IPS-18a (cell line): ENCODE measurements at regions not wholly inside any gene's neighbourhood (a gene's known extent, or its start where the extent isn't known, plus 50 kb on each side); places are given as distances from the start of the nearest gene placed in this dataset.
"Not testable (repeated sequence)": the region's sequence is repeated elsewhere in the genome, so short reads cannot be mapped to it uniquely, and the experiment has no call there.

Experiments
- H3K27ac ChIP-seq: one replicate; pipeline ENCODE4 v1.5.1; 2013; ENCODE audit warnings: low read length
- H3K27me3 ChIP-seq: one replicate; pipeline ENCODE4 v1.6.1; 2013; ENCODE audit warnings: mild to moderate bottlenecking, low read length; ENCODE audit not compliant: control insufficient read depth, insufficient read depth
- H3K36me3 ChIP-seq: one replicate; pipeline ENCODE4 v1.6.1; 2013; ENCODE audit warnings: low read depth, low read length; ENCODE audit not compliant: control insufficient read depth
- H3K4me1 ChIP-seq: one replicate; pipeline ENCODE4 v1.6.1; 2013; ENCODE audit warnings: low read depth, low read length; ENCODE audit not compliant: control insufficient read depth
- H3K4me3 ChIP-seq: one replicate; pipeline ENCODE4 v1.5.1; 2013; ENCODE audit warnings: low read length
- H3K9ac ChIP-seq: one replicate; pipeline ENCODE4 v1.6.1; 2013; ENCODE audit warnings: mild to moderate bottlenecking, low read length, moderate library complexity
- H3K9me3 ChIP-seq: one replicate; pipeline ENCODE4 v1.6.1; 2013; ENCODE audit warnings: low read depth, low read length; ENCODE audit not compliant: control insufficient read depth

GRCh38 chr2:13255485-13255884 is 538.7 kb downstream of the TRIB2 start:
- no peaks in the 10 kb centered on the region for H3K36me3 ChIP-seq
- no peaks in the 10 kb centered on the region for H3K9me3 ChIP-seq
- H3K9ac ChIP-seq, result no peak overlapping the region
- no peak overlapping the region for H3K4me3 ChIP-seq
- H3K27ac ChIP-seq, result no peak overlapping the region
- H3K4me1 ChIP-seq, result no peaks in the 10 kb centered on the region
- no peaks in the 10 kb centered on the region for H3K27me3 ChIP-seq

GRCh38 chr2:13260402-13260801 is 543.7 kb downstream of the TRIB2 start:
- Histone ChIP-seq H3K9ac (no peak overlapping the region), H3K9me3 (no peaks in the 10 kb centered on the region), H3K4me1 (no peaks in the 10 kb centered on the region), H3K27me3 (no peaks in the 10 kb centered on the region), H3K36me3 (no peaks in the 10 kb centered on the region), H3K4me3 (no peak overlapping the region), H3K27ac (no peak overlapping the region)

GRCh38 chr2:13266166-13266565 is 549.4 kb downstream of the TRIB2 start:
- Histone ChIP-seq H3K4me3 (no peak overlapping the region), H3K9me3 (no peaks in the 10 kb centered on the region), H3K36me3 (no peaks in the 10 kb centered on the region), H3K27ac (no peak overlapping the region), H3K27me3 (no peaks in the 10 kb centered on the region), H3K4me1 (no peaks in the 10 kb centered on the region), H3K9ac (no peak overlapping the region)

GRCh38 chr2:13284688-13285087 is 568.0 kb downstream of the TRIB2 start:
- H3K9me3 ChIP-seq, result no peaks in the 10 kb centered on the region
- H3K4me1 ChIP-seq, result no peaks in the 10 kb centered on the region
- no peak overlapping the region for H3K4me3 ChIP-seq
- no peaks in the 10 kb centered on the region for H3K36me3 ChIP-seq
- no peak overlapping the region for H3K9ac ChIP-seq
- H3K27me3 ChIP-seq, result no peaks in the 10 kb centered on the region
- no peak overlapping the region for H3K27ac ChIP-seq

GRCh38 chr2:13289310-13289709 is 572.6 kb downstream of the TRIB2 start:
- H3K36me3 ChIP-seq, result no peaks in the 10 kb centered on the region
- H3K27ac ChIP-seq, result no peak overlapping the region
- no peaks in the 10 kb centered on the region for H3K4me1 ChIP-seq
- no peaks in the 10 kb centered on the region for H3K27me3 ChIP-seq
- H3K4me3 ChIP-seq, result no peak overlapping the region
- H3K9ac ChIP-seq, result no peak overlapping the region
- H3K9me3 ChIP-seq, result no peaks in the 10 kb centered on the region

GRCh38 chr2:13308478-13308805 is 591.7 kb downstream of the TRIB2 start:
- not testable (repeated sequence) for H3K27ac ChIP-seq, H3K4me1 ChIP-seq, H3K27me3 ChIP-seq, H3K9me3 ChIP-seq, H3K9ac ChIP-seq, H3K36me3 ChIP-seq, H3K4me3 ChIP-seq

GRCh38 chr2:13308989-13309388 is 592.3 kb downstream of the TRIB2 start:
- H3K9me3 ChIP-seq, result no peaks in the 10 kb centered on the region
- H3K4me3 ChIP-seq, result no peak overlapping the region
- no peaks in the 10 kb centered on the region for H3K4me1 ChIP-seq
- no peak overlapping the region for H3K27ac ChIP-seq
- H3K27me3 ChIP-seq, result no peaks in the 10 kb centered on the region
- H3K9ac ChIP-seq, result no peak overlapping the region
- H3K36me3 ChIP-seq, result no peaks in the 10 kb centered on the region

GRCh38 chr2:13332060-13332459 is 615.3 kb downstream of the TRIB2 start:
- H3K27ac ChIP-seq, result no peak overlapping the region
- no peaks in the 10 kb centered on the region for H3K27me3 ChIP-seq
- H3K9ac ChIP-seq, result no peak overlapping the region
- no peaks in the 10 kb centered on the region for H3K4me1 ChIP-seq
- H3K4me3 ChIP-seq, result no peak overlapping the region
- H3K9me3 ChIP-seq, result no peaks in the 10 kb centered on the region
- no peaks in the 10 kb centered on the region for H3K36me3 ChIP-seq

GRCh38 chr2:13334071-13334470 is 617.3 kb downstream of the TRIB2 start:
- not testable (repeated sequence) for H3K4me1 ChIP-seq, H3K27me3 ChIP-seq, H3K27ac ChIP-seq, H3K9me3 ChIP-seq, H3K36me3 ChIP-seq, H3K4me3 ChIP-seq, H3K9ac ChIP-seq

GRCh38 chr2:13334545-13334944 is 617.8 kb downstream of the TRIB2 start:
- Histone ChIP-seq H3K27ac (no peak overlapping the region), H3K9ac (no peak overlapping the region), H3K9me3 (no peaks in the 10 kb centered on the region), H3K27me3 (no peaks in the 10 kb centered on the region), H3K4me3 (no peak overlapping the region), H3K4me1 (no peaks in the 10 kb centered on the region), H3K36me3 (no peaks in the 10 kb centered on the region)

- Histone ChIP-seq H3K9me3 (no peaks in the 10 kb centered on the region), H3K4me3 (no peak overlapping the region), H3K9ac (no peak overlapping the region), H3K27ac (no peak overlapping the region), H3K36me3 (no peaks in the 10 kb centered on the region), H3K27me3 (no peaks in the 10 kb centered on the region), H3K4me1 (no peaks in the 10 kb centered on the region)
Observed at GRCh38 chr2:13335862-13336535, 619.3 kb downstream of the TRIB2 start.

GRCh38 chr2:13351068-13351467 is 634.3 kb downstream of the TRIB2 start:
- H3K4me1 ChIP-seq, result no peaks in the 10 kb centered on the region
- no peaks in the 10 kb centered on the region for H3K27me3 ChIP-seq
- H3K36me3 ChIP-seq, result no peaks in the 10 kb centered on the region
- H3K9ac ChIP-seq, result no peak overlapping the region
- H3K9me3 ChIP-seq, result no peaks in the 10 kb centered on the region
- no peak overlapping the region for H3K4me3 ChIP-seq
- H3K27ac ChIP-seq, result no peak overlapping the region
